Progenitor cell of endocrine pancreas (in vitro differentiated cells): ENCODE measurements at regions not wholly inside any gene's neighbourhood (a gene's known extent, or its start where the extent isn't known, plus 50 kb on each side); places are given as distances from the start of the nearest gene placed in this dataset.

ENCODE experiments used
- DNase-seq: peaks from one replicate; pipeline ENCODE4 v3.0.0; 2021; ENCODE audit warnings: low spot score; ENCODE audit not compliant: unreplicated experiment
- H3K27ac Mint-ChIP-seq: 2 replicates; pipeline ENCODE4 v1.8.0; 2021; ENCODE audit warnings: mild to moderate bottlenecking, moderate library complexity, mixed read lengths
- H3K27me3 Mint-ChIP-seq: 2 replicates; pipeline ENCODE4 v1.8.0; 2021; ENCODE audit warnings: mixed read lengths
- H3K36me3 Mint-ChIP-seq: 2 replicates; pipeline ENCODE4 v1.8.0; 2022; ENCODE audit warnings: mixed read lengths; ENCODE audit not compliant: insufficient read depth
- H3K4me1 Mint-ChIP-seq: 2 replicates; pipeline ENCODE4 v1.8.0; 2021; ENCODE audit warnings: low read depth, mixed read lengths
- H3K4me3 Mint-ChIP-seq: 2 replicates; pipeline ENCODE4 v1.8.0; 2021; ENCODE audit warnings: low read depth, mild to moderate bottlenecking, moderate library complexity, mixed read lengths
- H3K9me3 Mint-ChIP-seq: 2 replicates; pipeline ENCODE4 v1.8.0; 2021; ENCODE audit warnings: low read depth, mixed read lengths
- TF ChIP-seq, protein P1 (sequence below): fragments of 200-600 bp; sonication (generic); IDR thresholded peaks from one replicate; pipeline ENCODE4 v1.5.0; 2021; ENCODE audit warnings: antibody characterized with exemption, mild to moderate bottlenecking; ENCODE audit not compliant: unreplicated experiment

DNA sequence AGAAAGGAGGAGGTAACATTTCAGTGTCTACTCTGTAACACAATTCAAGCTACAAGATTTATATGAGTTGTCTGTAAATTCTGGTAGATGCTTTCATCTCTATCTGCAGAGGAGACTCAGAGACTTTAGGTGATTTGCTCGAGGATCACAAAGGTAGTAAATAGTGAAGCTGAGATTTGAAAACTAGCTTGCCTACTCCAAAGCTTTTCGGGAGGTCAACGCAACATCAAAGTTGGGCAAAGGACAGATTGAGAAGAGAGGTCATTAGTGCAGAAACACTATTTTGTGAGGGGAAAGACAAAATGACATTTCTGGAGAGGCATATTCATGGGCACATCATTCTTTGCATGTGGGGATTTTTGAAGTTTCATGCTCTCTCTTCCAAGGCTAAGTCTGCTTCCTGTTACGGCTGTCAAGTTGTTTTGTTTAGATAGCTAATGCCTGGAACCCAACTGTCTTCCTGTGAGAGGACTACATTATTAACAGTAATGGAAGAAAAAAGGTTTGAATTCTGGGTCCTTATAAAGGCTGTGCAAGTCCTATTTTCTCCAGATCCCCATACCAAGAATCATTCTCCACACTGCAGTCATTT lies 413.5 kb upstream of the ZNF462 start:
- H3K27me3 Mint-ChIP-seq = no peaks in the 10 kb centered on the region
- no peaks in the 10 kb centered on the region for H3K36me3 Mint-ChIP-seq
- no peaks in the 10 kb centered on the region for H3K9me3 Mint-ChIP-seq
- DNase-seq = no peak
- no peaks in the 10 kb centered on the region for H3K4me1 Mint-ChIP-seq
- no peak overlapping the region for H3K4me3 Mint-ChIP-seq
- H3K27ac Mint-ChIP-seq = no peak overlapping the region
- TF ChIP-seq, protein P1, sequence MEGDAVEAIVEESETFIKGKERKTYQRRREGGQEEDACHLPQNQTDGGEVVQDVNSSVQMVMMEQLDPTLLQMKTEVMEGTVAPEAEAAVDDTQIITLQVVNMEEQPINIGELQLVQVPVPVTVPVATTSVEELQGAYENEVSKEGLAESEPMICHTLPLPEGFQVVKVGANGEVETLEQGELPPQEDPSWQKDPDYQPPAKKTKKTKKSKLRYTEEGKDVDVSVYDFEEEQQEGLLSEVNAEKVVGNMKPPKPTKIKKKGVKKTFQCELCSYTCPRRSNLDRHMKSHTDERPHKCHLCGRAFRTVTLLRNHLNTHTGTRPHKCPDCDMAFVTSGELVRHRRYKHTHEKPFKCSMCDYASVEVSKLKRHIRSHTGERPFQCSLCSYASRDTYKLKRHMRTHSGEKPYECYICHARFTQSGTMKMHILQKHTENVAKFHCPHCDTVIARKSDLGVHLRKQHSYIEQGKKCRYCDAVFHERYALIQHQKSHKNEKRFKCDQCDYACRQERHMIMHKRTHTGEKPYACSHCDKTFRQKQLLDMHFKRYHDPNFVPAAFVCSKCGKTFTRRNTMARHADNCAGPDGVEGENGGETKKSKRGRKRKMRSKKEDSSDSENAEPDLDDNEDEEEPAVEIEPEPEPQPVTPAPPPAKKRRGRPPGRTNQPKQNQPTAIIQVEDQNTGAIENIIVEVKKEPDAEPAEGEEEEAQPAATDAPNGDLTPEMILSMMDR = no peak

DNA sequence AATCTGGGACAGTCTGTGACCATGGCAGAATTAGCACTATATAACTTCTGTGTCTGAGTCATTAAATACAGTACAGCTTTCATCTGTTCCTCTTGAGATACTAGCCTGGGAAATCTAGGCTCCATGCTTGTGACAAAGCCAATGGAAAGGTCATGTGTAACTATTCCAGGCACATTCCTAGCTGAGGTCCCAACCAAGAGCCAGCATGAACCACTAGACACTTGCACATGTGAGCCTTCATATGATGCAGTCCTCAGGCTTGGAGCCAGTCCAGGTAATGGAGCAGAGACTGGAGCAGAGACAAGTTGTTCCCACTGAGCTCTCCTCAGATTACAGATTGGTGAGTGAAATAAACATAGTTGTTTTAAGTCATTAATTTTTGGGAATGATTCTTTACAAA lies 412.4 kb upstream of the ZNF462 start:
- Mint-ChIP-seq H3K9me3 (no peaks in the 10 kb centered on the region), H3K4me1 (no peaks in the 10 kb centered on the region)

DNA sequence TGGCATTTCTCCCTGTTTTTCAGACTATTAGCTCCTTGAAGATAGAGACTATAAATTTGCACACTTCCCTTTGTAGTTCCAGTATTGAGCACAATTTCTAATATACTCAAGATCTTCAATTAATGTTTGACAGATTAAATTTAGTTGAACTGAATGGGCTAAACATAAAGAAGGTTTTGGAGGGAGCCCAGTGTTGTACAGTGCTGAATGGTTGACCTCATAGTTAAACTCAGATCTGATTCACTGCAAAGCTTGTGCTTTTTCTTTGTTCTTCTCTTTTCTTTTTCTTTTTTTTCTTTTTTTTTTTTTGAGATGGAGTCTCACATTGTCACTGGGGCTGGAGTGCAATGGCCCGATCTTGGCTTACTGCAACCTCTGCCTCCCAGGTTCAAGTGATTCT lies 411.7 kb upstream of the ZNF462 start:
- TF ChIP-seq, protein P1 = no peak
- H3K27me3 Mint-ChIP-seq = no peaks in the 10 kb centered on the region
- DNase-seq = no peak
- no peak overlapping the region for H3K4me3 Mint-ChIP-seq
- H3K27ac Mint-ChIP-seq = no peak overlapping the region
- no peaks in the 10 kb centered on the region for H3K9me3 Mint-ChIP-seq
- no peaks in the 10 kb centered on the region for H3K4me1 Mint-ChIP-seq
- no peaks in the 10 kb centered on the region for H3K36me3 Mint-ChIP-seq

More for the DNA sequence above, 412.4 kb upstream of the ZNF462 start:
- H3K36me3 Mint-ChIP-seq = no peaks in the 10 kb centered on the region
- TF ChIP-seq, protein P1 = no peak
- DNase-seq = no peak
- H3K4me3 Mint-ChIP-seq = no peak overlapping the region
- H3K27ac Mint-ChIP-seq = no peak overlapping the region
- no peaks in the 10 kb centered on the region for H3K27me3 Mint-ChIP-seq

DNA sequence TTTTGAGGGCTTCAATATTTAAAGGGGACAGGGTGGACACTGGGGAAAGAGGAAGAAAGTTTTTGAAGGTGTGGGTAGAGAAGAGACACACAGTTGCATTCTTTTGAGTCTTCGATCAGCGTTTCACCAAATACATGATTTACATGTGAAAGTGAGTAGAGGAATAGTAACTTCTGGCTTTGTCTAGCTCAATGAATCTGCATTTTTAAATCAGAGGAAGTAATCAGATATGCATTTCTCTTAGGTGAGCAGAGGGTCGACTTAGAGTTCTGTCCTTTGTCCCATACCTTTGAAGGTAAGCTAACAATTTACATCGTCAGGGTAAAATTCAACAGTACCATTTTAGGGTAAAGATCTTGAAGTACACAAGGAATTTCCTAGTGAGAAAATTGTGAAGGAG lies 406.4 kb upstream of the ZNF462 start:
- no peak overlapping the region for H3K27ac Mint-ChIP-seq
- H3K4me3 Mint-ChIP-seq = no peak overlapping the region
- no peaks in the 10 kb centered on the region for H3K27me3 Mint-ChIP-seq
- no peaks in the 10 kb centered on the region for H3K36me3 Mint-ChIP-seq
- DNase-seq = no peak
- TF ChIP-seq, protein P1 = no peak
- H3K9me3 Mint-ChIP-seq = peaks cover 2% of the 10 kb centered on the region
- no peaks in the 10 kb centered on the region for H3K4me1 Mint-ChIP-seq

DNA sequence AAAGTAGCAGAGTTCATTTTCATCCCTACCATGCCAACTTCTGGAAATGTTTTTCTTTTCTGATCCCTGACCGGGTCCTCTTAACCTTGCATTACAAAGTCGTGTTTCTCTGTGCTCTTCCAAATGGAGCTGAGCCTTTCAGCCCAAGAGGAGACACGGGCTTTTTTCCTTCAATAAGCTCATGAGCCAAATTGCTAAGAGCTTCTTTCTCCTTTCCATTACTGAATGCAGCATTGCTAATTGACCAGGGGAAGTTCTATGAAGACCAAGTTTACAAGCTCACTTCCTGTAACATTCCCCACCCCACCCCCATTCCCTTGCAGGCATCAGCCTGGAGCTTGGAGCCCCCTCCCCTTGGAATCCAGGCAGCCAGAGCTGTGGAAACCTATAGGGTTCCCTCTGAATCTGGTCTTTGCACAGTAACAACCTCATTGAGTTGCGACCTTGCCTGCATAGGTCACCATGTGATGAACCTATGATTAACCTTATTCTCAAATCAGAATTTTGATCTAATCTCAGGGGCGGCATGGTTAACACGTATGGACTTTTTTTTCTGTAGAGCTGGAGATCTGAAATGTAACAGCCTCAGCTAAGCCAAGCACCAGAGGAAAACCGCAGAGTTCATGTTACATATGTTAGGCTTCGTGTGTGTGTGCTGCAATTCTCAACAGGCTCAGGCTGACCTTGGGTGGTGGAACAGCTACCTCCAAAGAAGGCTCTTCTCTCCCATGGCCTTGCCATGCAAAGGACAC lies 395.7 kb upstream of the ZNF462 start:
- Mint-ChIP-seq H3K9me3 (peaks cover 8% of the 10 kb centered on the region), H3K4me3 (no peak overlapping the region), H3K36me3 (no peaks in the 10 kb centered on the region), H3K4me1 (no peaks in the 10 kb centered on the region), H3K27me3 (no peaks in the 10 kb centered on the region), H3K27ac (no peak overlapping the region)
- DNase-seq = no peak
- TF ChIP-seq, protein P1 = no peak
